Endodermal cell (in vitro differentiated cells): ENCODE measurements at regions not wholly inside any gene's neighbourhood (a gene's known extent, or its start where the extent isn't known, plus 50 kb on each side); places are given as distances from the start of the nearest gene placed in this dataset.
A peak's percentile ranks its signal among the peaks of the same experiment; 100 is the strongest.

ENCODE experiments used
- DNase-seq: peaks from one replicate; pipeline ENCODE4 v3.0.0-alpha.2; 2017
- H3K27ac ChIP-seq: 2 replicates; pipeline ENCODE4 v1.5.1; 2013; ENCODE audit warnings: mild to moderate bottlenecking, low read depth, low read length, moderate library complexity
- H3K27me3 ChIP-seq: 2 replicates; pipeline ENCODE4 v1.6.1; 2013; ENCODE audit warnings: mild to moderate bottlenecking, low read length, moderate library complexity; ENCODE audit not compliant: insufficient read depth, control insufficient read depth, poor library complexity, severe bottlenecking
- H3K36me3 ChIP-seq: 2 replicates; pipeline ENCODE4 v1.7.0; 2013; ENCODE audit warnings: mild to moderate bottlenecking, low read length, moderate library complexity; ENCODE audit not compliant: control insufficient read depth, insufficient read depth
- H3K4me1 ChIP-seq: one replicate; pipeline ENCODE4 v1.7.0; 2013; ENCODE audit warnings: low read length; ENCODE audit not compliant: control insufficient read depth, insufficient read depth
- H3K4me3 ChIP-seq: 2 replicates; pipeline ENCODE4 v1.5.1; 2013; ENCODE audit warnings: mild to moderate bottlenecking, low read length, moderate library complexity
- H3K9ac ChIP-seq: 2 replicates; pipeline ENCODE4 v1.6.1; 2013; ENCODE audit warnings: mild to moderate bottlenecking, low read length, moderate library complexity; ENCODE audit not compliant: poor library complexity, severe bottlenecking; ENCODE audit errors: extremely low read depth
- H3K9me3 ChIP-seq: 2 replicates; pipeline ENCODE4 v1.6.1; 2013; ENCODE audit warnings: mild to moderate bottlenecking, low read length, moderate library complexity; ENCODE audit not compliant: control insufficient read depth
- H3K27ac Mint-ChIP-seq: 2 replicates; pipeline ENCODE4 v1.8.0; 2020; ENCODE audit warnings: mixed read lengths
- H3K27me3 Mint-ChIP-seq: 2 replicates; pipeline ENCODE4 v1.8.0; 2021; ENCODE audit warnings: mild to moderate bottlenecking, mixed read lengths; ENCODE audit not compliant: insufficient read depth
- H3K36me3 Mint-ChIP-seq: 2 replicates; pipeline ENCODE4 v1.8.0; 2020; ENCODE audit warnings: low read depth, mixed read lengths
- H3K4me1 Mint-ChIP-seq: 2 replicates; pipeline ENCODE4 v1.8.0; 2020; ENCODE audit warnings: mixed read lengths
- H3K4me3 Mint-ChIP-seq: 2 replicates; pipeline ENCODE4 v1.8.0; 2020; ENCODE audit warnings: mild to moderate bottlenecking, moderate library complexity, mixed read lengths
- H3K9me3 Mint-ChIP-seq: 2 replicates; pipeline ENCODE4 v1.8.0; 2020; ENCODE audit warnings: mild to moderate bottlenecking, mixed read lengths
- CTCF ChIP-seq: fragments of 200-600 bp; sonication (generic); conservative IDR thresholded peaks from 2 replicates; pipeline ENCODE4 v1.5.0; 2021; ENCODE audit warnings: antibody characterized with exemption, mild to moderate bottlenecking
- WGBS, 2 experiments: methylation state at CpG; one replicate each; pipeline versions ENCODE4 v1.1.5 to v1.1.7; 2013; ENCODE audit warnings: missing lambda C conversion rate in 2 of 2, mixed read lengths in 1 of 2; ENCODE audit not compliant: insufficient coverage in 1 of 2, insufficient read length in 1 of 2; 5-methylcytosine and 5-hydroxymethylcytosine counted together

DNA sequence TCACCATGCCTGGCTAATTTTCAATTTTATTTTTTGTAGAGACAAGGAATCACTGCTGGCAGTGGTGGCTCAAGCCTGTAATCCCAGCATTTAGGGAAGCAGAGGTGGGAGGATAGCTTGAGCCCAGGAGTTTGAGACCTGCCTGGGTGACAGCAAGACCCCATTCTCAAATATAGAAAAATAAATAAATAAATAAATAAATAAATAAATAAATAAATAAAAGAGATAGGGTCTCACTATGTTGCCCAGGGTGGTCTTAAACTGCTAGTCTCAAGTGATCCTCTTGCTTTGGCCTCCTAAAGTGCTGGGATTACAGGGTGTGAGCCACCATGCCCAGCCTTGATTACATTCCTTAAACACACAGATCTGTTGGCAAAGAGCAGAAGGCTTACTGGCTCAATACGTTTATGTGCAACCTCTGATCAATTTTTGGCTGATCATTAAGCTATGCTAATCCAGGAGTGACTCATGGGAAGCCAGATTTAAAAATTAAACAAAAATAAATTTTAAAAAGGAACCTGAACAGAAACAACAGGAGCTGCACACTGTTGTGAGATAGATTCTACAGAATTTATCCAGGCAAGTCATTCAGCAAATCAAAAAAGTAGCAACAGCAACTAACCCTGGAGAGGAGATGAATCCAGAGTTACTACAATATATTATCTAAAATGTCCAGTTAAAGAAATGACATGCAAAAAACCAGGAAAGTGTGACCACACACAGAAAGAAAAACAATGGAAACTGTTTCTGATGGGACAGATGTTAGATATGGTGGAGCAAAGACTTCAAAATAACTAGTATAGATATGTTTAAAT is 79.4 kb downstream of the RPE65 start:
- Histone ChIP-seq H3K36me3 (no peaks in the 10 kb centered on the region), H3K27ac (no peak overlapping the region), H3K27me3 (no peaks in the 10 kb centered on the region), H3K4me3 (no peak overlapping the region), H3K9me3 (no peaks in the 10 kb centered on the region), H3K9ac (no peak overlapping the region), H3K4me1 (peaks cover 2% of the 10 kb centered on the region)
- WGBS, 2 experiments: 88 to 95% methylated on average over 1 of the region's 1 CpG
- peaks cover 7% of the 10 kb centered on the region for H3K4me1 Mint-ChIP-seq
- peaks cover 1% of the 10 kb centered on the region for H3K27me3 Mint-ChIP-seq
- no peaks in the 10 kb centered on the region for H3K36me3 Mint-ChIP-seq
- H3K4me3 Mint-ChIP-seq: no peak overlapping the region
- H3K27ac Mint-ChIP-seq: no peak overlapping the region
- H3K9me3 Mint-ChIP-seq: no peaks in the 10 kb centered on the region
- DNase-seq: no peak
- no peak for TF ChIP-seq CTCF

- Histone ChIP-seq H3K36me3 (no peaks in the 10 kb centered on the region), H3K4me1 (peaks cover 2% of the 10 kb centered on the region), H3K9me3 (no peaks in the 10 kb centered on the region), H3K27me3 (no peaks in the 10 kb centered on the region), H3K27ac (no peak overlapping the region), H3K9ac (no peak overlapping the region), H3K4me3 (no peak overlapping the region)
- H3K36me3 Mint-ChIP-seq: no peaks in the 10 kb centered on the region
- peaks cover 7% of the 10 kb centered on the region for H3K4me1 Mint-ChIP-seq
- peaks cover 3% of the 10 kb centered on the region for H3K27me3 Mint-ChIP-seq
- H3K9me3 Mint-ChIP-seq: no peaks in the 10 kb centered on the region
- DNase-seq: no peak
- H3K4me3 Mint-ChIP-seq: no peak overlapping the region
- TF ChIP-seq CTCF: no peak
- no peak overlapping the region for H3K27ac Mint-ChIP-seq
- WGBS, 2 experiments: 88 to 91% methylated on average over 3 to 5 of the region's 5 CpGs
Observed at GRCh38 chr1:68366572-68366971, 83.2 kb downstream of the RPE65 start.

DNA sequence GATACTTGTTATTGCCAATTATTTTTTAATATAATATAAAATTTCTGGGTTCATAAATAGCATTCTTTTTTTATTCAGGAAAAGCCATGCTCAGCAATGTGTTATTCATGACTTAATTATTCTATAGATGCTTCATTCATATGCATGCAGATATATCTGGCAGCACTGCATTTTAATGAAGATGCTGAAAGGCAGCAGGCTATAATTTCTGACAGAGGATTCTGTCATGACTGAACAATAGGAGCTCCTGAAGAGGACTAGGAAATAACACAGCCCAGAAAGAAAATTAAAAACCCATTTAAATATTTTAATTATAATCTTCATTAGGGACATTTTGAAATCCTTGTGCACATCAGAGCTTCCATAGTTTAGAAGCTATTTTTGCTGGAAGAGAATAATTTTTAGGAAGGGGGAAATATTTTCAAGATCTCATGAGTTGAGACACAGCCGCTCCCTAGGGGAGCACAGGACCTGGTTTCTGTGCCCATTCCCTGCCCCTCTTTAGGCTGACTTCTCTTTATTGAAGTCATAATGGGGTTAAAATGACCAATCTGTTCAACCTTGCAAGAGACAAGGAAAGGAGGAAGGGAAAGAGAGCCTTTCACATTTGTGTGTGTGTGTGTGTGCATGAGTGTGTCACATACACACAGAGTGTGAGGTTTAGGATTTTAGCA is 83.9 kb downstream of the RPE65 start:
- no peak overlapping the region for H3K4me3 Mint-ChIP-seq
- Histone ChIP-seq H3K4me1 (peaks cover 2% of the 10 kb centered on the region), H3K9ac (no peak overlapping the region), H3K9me3 (no peaks in the 10 kb centered on the region), H3K36me3 (no peaks in the 10 kb centered on the region), H3K27ac (peak overlapping the region; percentile 50), H3K4me3 (no peak overlapping the region), H3K27me3 (no peaks in the 10 kb centered on the region)
- no peaks in the 10 kb centered on the region for H3K36me3 Mint-ChIP-seq
- H3K9me3 Mint-ChIP-seq: no peaks in the 10 kb centered on the region
- H3K4me1 Mint-ChIP-seq: peaks cover 7% of the 10 kb centered on the region
- no peak overlapping the region for H3K27ac Mint-ChIP-seq
- 83% methylated on average over 1 of the region's 1 CpG; no CpG with 5 or more reads in 1 of the 2 experiments for WGBS, 2 experiments
- peaks cover 3% of the 10 kb centered on the region for H3K27me3 Mint-ChIP-seq
- no peak for TF ChIP-seq CTCF
- DNase-seq: no peak
